A549 (cell line): ENCODE measurements at regions not wholly inside any gene's neighbourhood (a gene's known extent, or its start where the extent isn't known, plus 50 kb on each side); places are given as distances from the start of the nearest gene placed in this dataset.
A peak's percentile ranks its signal among the peaks of the same experiment; 100 is the strongest.

Experiments used
- ATAC-seq, 2 experiments: fragments of 200-7000 bp in 1 of 2; fragments of >200 bp in 1 of 2; cut with Nextera tagmentation in 1 of 2; cut with Tn5 transposase in 1 of 2; 3 replicates each; pipeline versions ENCODE4 v1.8.0 to v1.9.1; 2018 to 2020; ENCODE audit warnings: mild to moderate bottlenecking in 1 of 2, moderate library complexity in 1 of 2
- CTCF ChIA-PET: fragments of 300-600 bp; sonication (Branson Sonifier 250); formaldehyde crosslinking; extraction: SDS; loops from one replicate; lab custom pipeline; 2021; ENCODE audit warnings: antibody characterized with exemption, inconsistent platforms; lab: Yijun Ruan, JAX
- POLR2A ChIA-PET: fragments of 350-600 bp; formaldehyde crosslinking; extraction: SDS; loops from one replicate; lab custom pipeline; 2021; ENCODE audit warnings: antibody characterized with exemption, inconsistent platforms; lab: Yijun Ruan, JAX
- DNase-seq, 2 experiments: peaks; one replicate each; pipeline versions ENCODE4 v3.0.0 to v3.0.0-alpha.2; 2011 to 2016; ENCODE audit warnings: low read depth in 1 of 2, low spot score in 1 of 2
- FAIRE-seq: peaks from 2 replicates; lab custom pipeline; 2011; peaks lifted over from hg19 to GRCh38; lab: Jason Lieb, UNC
- H3K27ac ChIP-seq, 2 experiments: fragments of >200 bp; sonication (Bioruptor Twin); formaldehyde crosslinking; 3 replicates each; pipeline ENCODE4 v1.5.1; 2016 to 2017
- H3K4me1 ChIP-seq: fragments of >200 bp; sonication (Bioruptor Twin); formaldehyde crosslinking; 3 replicates; pipeline ENCODE4 v1.6.1; 2016
- H3K4me2 ChIP-seq: fragments of >200 bp; sonication (Bioruptor Twin); formaldehyde crosslinking; 3 replicates; pipeline ENCODE4 v1.6.1; 2016
- H3K4me3 ChIP-seq: fragments of >200 bp; sonication (Bioruptor Twin); formaldehyde crosslinking; 3 replicates; pipeline ENCODE4 v1.5.1; 2016
- H3K9me3 ChIP-seq: fragments of >200 bp; sonication (Bioruptor Twin); formaldehyde crosslinking; 3 replicates; pipeline ENCODE4 v1.6.1; 2016
- BCL3 ChIP-seq: fragments of >200 bp; sonication (Bioruptor Twin); formaldehyde crosslinking; IDR thresholded peaks from 3 replicates; pipeline ENCODE4 v1.6.1; 2016
- BHLHE40 ChIP-seq: IDR thresholded peaks from 2 replicates; pipeline ENCODE4 v1.6.1; 2012; ENCODE audit warnings: low read depth, low read length, inconsistent platforms
- CBX2 ChIP-seq: fragments of 200-600 bp; sonication (generic); IDR thresholded peaks from 2 replicates; pipeline ENCODE4 v1.6.1; 2016; ENCODE audit warnings: low read depth, mild to moderate bottlenecking, borderline replicate concordance
- CHD2 ChIP-seq: fragments of 150-350 bp; IDR thresholded peaks from 2 replicates; pipeline ENCODE4 v1.6.1; 2014; ENCODE audit warnings: low read length; ENCODE audit not compliant: partially characterized antibody
- CHD4 ChIP-seq: fragments of 200-600 bp; sonication (generic); IDR thresholded peaks from 2 replicates; pipeline ENCODE4 v1.6.1; 2016; ENCODE audit warnings: antibody characterized with exemption, mild to moderate bottlenecking, borderline replicate concordance
- ELK1 ChIP-seq: fragments of 150-350 bp; IDR thresholded peaks from 2 replicates; pipeline ENCODE4 v1.6.1; 2014; ENCODE audit warnings: low read depth, mild to moderate bottlenecking, low read length
- FOSL2 ChIP-seq, 2 experiments: fragments of 450-650 bp in 1 of 2; fragments of >200 bp in 1 of 2; sonication (Bioruptor Twin) in 1 of 2; formaldehyde crosslinking; IDR thresholded peaks; 2 replicates each; pipeline versions ENCODE4 v1.5.0 to v1.6.1; 2016 to 2020; ENCODE audit warnings: mild to moderate bottlenecking in 1 of 2, moderate library complexity in 1 of 2
- HOXA7 ChIP-seq: fragments of 250-450 bp; sonication (Bioruptor Pico); IDR thresholded peaks from 2 replicates; pipeline ENCODE4 v1.5.0; 2020; ENCODE audit warnings: mild to moderate bottlenecking, moderate library complexity
- JUN ChIP-seq, 2 experiments: fragments of >200 bp; sonication (Bioruptor Twin); formaldehyde crosslinking; IDR thresholded peaks; 2 replicates in 1 of 2; 3 replicates in 1 of 2; pipeline ENCODE4 v1.6.1; 2016 to 2017
- MAFK ChIP-seq: fragments of 450-650 bp; IDR thresholded peaks from 2 replicates; pipeline ENCODE4 v1.6.1; 2014; ENCODE audit not compliant: partially characterized antibody
- MAZ ChIP-seq: fragments of 150-350 bp; IDR thresholded peaks from 2 replicates; pipeline ENCODE4 v1.6.1; 2014; ENCODE audit warnings: antibody characterized with exemption, low read depth, low read length, borderline replicate concordance
- MYC ChIP-seq: IDR thresholded peaks from 2 replicates; pipeline ENCODE4 v1.6.1; 2012; ENCODE audit warnings: mild to moderate bottlenecking, inconsistent platforms, low read length, improper control_type of control experiment, borderline replicate concordance
- NPAS2 ChIP-seq: fragments of 250-450 bp; sonication (Bioruptor Pico); IDR thresholded peaks from 2 replicates; pipeline ENCODE4 v1.8.0; 2022; ENCODE audit warnings: mild to moderate bottlenecking, moderate library complexity, borderline replicate concordance
- PHF8 ChIP-seq: fragments of 200-600 bp; sonication (generic); IDR thresholded peaks from 2 replicates; pipeline ENCODE4 v1.6.1; 2016; ENCODE audit warnings: low read depth, mild to moderate bottlenecking, antibody characterized with exemption, moderate library complexity, borderline replicate concordance
- POLR2AphosphoS2 ChIP-seq: conservative IDR thresholded peaks from 2 replicates; pipeline ENCODE4 v1.6.1; 2012; ENCODE audit warnings: low read length, improper control_type of control experiment, inconsistent platforms
- REST ChIP-seq: fragments of 200-600 bp; sonication (generic); IDR thresholded peaks from 2 replicates; pipeline ENCODE4 v1.6.1; 2016; ENCODE audit warnings: antibody characterized with exemption, mild to moderate bottlenecking, moderate library complexity
- RNF2 ChIP-seq: fragments of 200-600 bp; sonication (generic); IDR thresholded peaks from 2 replicates; pipeline ENCODE4 v1.6.1; 2016; ENCODE audit warnings: low read depth, mild to moderate bottlenecking, antibody characterized with exemption, moderate library complexity, borderline replicate concordance
- USF2 ChIP-seq: fragments of 450-650 bp; IDR thresholded peaks from 2 replicates; pipeline ENCODE4 v1.6.1; 2014; ENCODE audit warnings: antibody characterized with exemption
- ZFP36 ChIP-seq: fragments of 450-650 bp; IDR thresholded peaks from 2 replicates; pipeline ENCODE4 v1.6.1; 2014; ENCODE audit warnings: borderline replicate concordance; ENCODE audit not compliant: partially characterized antibody
- WGBS: methylation state at CpG from one replicate; pipeline ENCODE4 v1.1.6; 2017; ENCODE audit errors: missing lambda C conversion rate; 5-methylcytosine and 5-hydroxymethylcytosine counted together
- TF ChIP-seq, protein P1 (sequence below): fragments of >200 bp; sonication (Bioruptor Twin); formaldehyde crosslinking; IDR thresholded peaks from 2 replicates; pipeline ENCODE4 v1.6.1; 2016
- TF ChIP-seq, protein P2 (sequence below): fragments of 250-450 bp; sonication (Bioruptor Pico); IDR thresholded peaks from 2 replicates; pipeline ENCODE4 v1.5.0; 2020; ENCODE audit warnings: low read depth, mild to moderate bottlenecking, moderate library complexity

DNA sequence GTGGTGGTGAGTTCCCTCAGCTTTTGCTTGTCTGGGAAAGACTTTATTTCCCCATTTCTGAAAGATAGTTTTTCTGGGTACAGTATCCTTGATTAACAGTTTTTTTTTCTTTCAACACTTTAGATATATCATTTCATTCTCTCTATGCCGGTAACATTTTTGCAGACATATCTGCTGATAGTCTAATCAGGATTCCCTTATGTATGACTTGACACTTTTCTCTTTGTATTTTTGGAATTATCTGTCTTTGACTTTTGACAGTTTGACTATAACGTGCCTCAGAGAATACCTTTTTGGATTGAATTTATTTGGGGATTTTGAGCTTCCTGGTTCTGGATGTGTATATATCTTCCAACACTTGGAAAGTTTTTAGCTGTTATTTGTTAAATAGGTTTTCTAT lies 234.8 kb upstream of the PRICKLE1 start:
- CTCF ChIA-PET, result no interaction called here
- no peak for DNase-seq
- Histone ChIP-seq H3K9me3 (no peaks in the 10 kb centered on the region), H3K27ac (no peak overlapping the region), H3K4me1 (no peaks in the 10 kb centered on the region), H3K4me2 (no peak overlapping the region), H3K4me3 (no peak overlapping the region)
- POLR2A ChIA-PET, result no interaction called here
- no peak for TF ChIP-seq MYC
- no peak for TF ChIP-seq JUN (IDR thresholded peaks at IDR 0.05)
- peak; percentile 54 for TF ChIP-seq MAFK
- no peak for ATAC-seq
- 37% methylated on average over 2 of the region's 2 CpGs for WGBS
- no peak for FAIRE-seq

- ATAC-seq (no peak), DNase-seq (no peak), FAIRE-seq (no peak)
- POLR2A ChIA-PET, result no interaction called here
- no peak overlapping the region for H3K27ac ChIP-seq
- H3K4me3 ChIP-seq, result no peak overlapping the region
- TF ChIP-seq POLR2AphosphoS2 (no peak), ELK1 (no peak)
- H3K4me1 ChIP-seq, result no peaks in the 10 kb centered on the region
- no peak overlapping the region for H3K4me2 ChIP-seq
- no peaks in the 10 kb centered on the region for H3K9me3 ChIP-seq
- CTCF ChIA-PET, result no interaction called here
These were observed 234.1 kb upstream of the PRICKLE1 start for GRCh38 chr12:42823679-42824078.

DNA sequence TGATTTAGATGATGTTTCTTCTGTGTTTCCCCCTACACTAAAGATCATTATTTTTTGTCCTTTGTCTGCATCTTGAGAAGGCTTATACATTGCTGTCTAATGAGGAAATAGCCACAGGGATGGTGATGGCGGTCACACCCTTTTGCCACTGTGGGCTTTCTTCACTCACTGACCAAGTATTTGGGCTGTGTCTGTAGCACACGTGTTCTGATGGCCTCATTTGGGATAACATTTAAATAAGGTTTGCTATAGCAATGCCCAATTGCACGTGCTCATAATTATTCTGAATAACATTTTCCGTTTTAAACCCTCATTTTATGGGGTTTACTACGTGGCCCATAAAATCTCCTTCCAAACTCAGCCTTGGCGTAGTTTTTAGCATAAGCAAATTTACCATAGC lies 230.3 kb upstream of the PRICKLE1 start:
- Histone ChIP-seq H3K4me2 (no peak overlapping the region), H3K4me1 (no peaks in the 10 kb centered on the region), H3K27ac (no peak overlapping the region), H3K4me3 (no peak overlapping the region), H3K9me3 (no peaks in the 10 kb centered on the region)
- POLR2A ChIA-PET, result no interaction called here
- no peak for ATAC-seq
- CTCF ChIA-PET, result interaction anchor here (0.7 to 1.8 kb wide), 2 partner anchors 89 to 1039 kb away, joined by 3 read pairs; no protein-coding TSS in a partner anchor
- DNase-seq, result no peak
- no peak for FAIRE-seq
- TF ChIP-seq HOXA7 (CRISPR knock-in tag), result no peak
- TF ChIP-seq RNF2, result no peak
- TF ChIP-seq POLR2AphosphoS2, result no peak
- TF ChIP-seq BCL3, result no peak
- no peak for TF ChIP-seq CHD2
- TF ChIP-seq, protein P1, sequence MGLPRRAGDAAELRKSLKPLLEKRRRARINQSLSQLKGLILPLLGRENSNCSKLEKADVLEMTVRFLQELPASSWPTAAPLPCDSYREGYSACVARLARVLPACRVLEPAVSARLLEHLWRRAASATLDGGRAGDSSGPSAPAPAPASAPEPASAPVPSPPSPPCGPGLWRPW, result no peak
- no peak for TF ChIP-seq MAZ
- TF ChIP-seq USF2, result no peak
- TF ChIP-seq CBX2, result no peak
- TF ChIP-seq MYC, result no peak
- no peak for TF ChIP-seq CHD4
- TF ChIP-seq REST, result no peak
- TF ChIP-seq BHLHE40, result no peak
- TF ChIP-seq FOSL2 (IDR thresholded peaks at IDR 0.05), result no peak
- no peak for TF ChIP-seq FOSL2 (CRISPR knock-in tag; IDR thresholded peaks at IDR 0.05)
- no peak for TF ChIP-seq PHF8
- TF ChIP-seq ELK1, result no peak
- TF ChIP-seq, protein P2, sequence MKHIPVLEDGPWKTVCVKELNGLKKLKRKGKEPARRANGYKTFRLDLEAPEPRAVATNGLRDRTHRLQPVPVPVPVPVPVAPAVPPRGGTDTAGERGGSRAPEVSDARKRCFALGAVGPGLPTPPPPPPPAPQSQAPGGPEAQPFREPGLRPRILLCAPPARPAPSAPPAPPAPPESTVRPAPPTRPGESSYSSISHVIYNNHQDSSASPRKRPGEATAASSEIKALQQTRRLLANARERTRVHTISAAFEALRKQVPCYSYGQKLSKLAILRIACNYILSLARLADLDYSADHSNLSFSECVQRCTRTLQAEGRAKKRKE (CRISPR knock-in tag), result no peak
- no peak for TF ChIP-seq MAFK
- TF ChIP-seq NPAS2 (CRISPR knock-in tag), result no peak
- TF ChIP-seq ZFP36, result no peak
- WGBS, result 15% methylated on average over 6 of the region's 6 CpGs
